ENCODE measurements at regions not wholly inside any gene's neighbourhood (a gene's known extent, or its start where the extent isn't known, plus 50 kb on each side); places are given as distances from the start of the nearest gene placed in this dataset.
A peak's percentile ranks its signal among the peaks of the same experiment; 100 is the strongest.

GRCh38 chr4:161188578-161188977, 975.2 kb downstream of the FSTL5 start:
- no peaks in the 10 kb centered on the region for H3K36me3 ChIP-seq
- H3K9me3 ChIP-seq, result no peaks in the 10 kb centered on the region
- DNase-seq, result no peak
- H3K27ac ChIP-seq, result no peak overlapping the region
- intact Hi-C loops (cut with DNase I), result no loop called here
- no peak overlapping the region for H3K4me3 ChIP-seq
- no peak for TF ChIP-seq CTCF (IDR thresholded peaks at IDR 0.05)
- ATAC-seq, result no peak
- no peaks in the 10 kb centered on the region for H3K4me1 ChIP-seq
- H3K27me3 ChIP-seq, result no peaks in the 10 kb centered on the region

- H3K36me3 ChIP-seq, result no peaks in the 10 kb centered on the region
- intact Hi-C loops (cut with DNase I), result no loop called here
- no peaks in the 10 kb centered on the region for H3K4me1 ChIP-seq
- H3K27ac ChIP-seq, result no peak overlapping the region
- H3K4me3 ChIP-seq, result no peak overlapping the region
- DNase-seq (no peak), ATAC-seq (no peak)
- H3K27me3 ChIP-seq, result no peaks in the 10 kb centered on the region
- TF ChIP-seq CTCF (IDR thresholded peaks at IDR 0.05), result no peak
- H3K9me3 ChIP-seq, result no peaks in the 10 kb centered on the region
Measured at GRCh38 chr4:161187569-161187968, 976.2 kb downstream of the FSTL5 start.

DNA sequence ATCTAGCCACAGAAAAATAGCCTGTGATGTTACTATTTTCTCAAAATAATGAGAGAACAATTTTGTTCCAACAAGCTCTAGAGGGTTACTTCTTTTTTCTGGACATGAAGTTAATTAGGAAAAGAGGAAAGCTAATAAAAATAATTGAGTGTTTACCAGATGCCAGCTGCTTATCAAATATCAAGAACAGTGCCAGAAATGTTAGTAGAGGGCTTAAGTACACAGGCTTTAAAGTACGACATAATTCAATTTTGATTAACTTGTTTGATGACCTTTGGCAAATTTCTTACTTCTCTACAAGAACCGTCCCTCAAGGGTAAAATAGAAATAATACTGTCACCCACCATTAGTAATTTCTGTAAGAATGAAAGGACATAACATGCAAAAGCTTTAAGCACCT, 977.0 kb downstream of the FSTL5 start:
- DNase-seq, result peak in 2 of 4 donors; percentile 0 to 1
- Histone ChIP-seq H3K27me3 (no peaks in the 10 kb centered on the region), H3K4me1 (no peaks in the 10 kb centered on the region), H3K4me3 (no peak overlapping the region), H3K9me3 (no peaks in the 10 kb centered on the region), H3K36me3 (no peaks in the 10 kb centered on the region), H3K27ac (no peak overlapping the region)
- no peak for TF ChIP-seq CTCF (IDR thresholded peaks at IDR 0.05)
- ATAC-seq, result no peak
- intact Hi-C loops (cut with DNase I), result no loop called here

DNA sequence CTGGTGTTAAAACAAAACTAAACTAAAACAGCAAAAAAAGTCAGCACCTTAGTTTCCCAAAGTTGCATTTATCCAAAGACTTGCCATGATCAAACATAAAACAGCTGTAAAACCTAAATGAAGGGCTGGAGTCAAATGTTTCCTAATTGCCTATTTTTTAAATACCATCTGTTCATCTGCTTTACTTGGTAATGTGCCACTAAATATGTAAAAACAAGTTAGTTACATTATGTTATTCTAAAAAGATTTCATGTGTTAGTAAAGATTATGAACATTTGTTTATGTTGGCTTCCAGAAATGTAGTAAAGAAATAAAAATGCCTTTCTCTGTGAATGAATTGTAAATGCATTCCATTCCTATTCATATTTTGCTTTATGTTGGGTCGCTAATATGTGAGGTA, 977.8 kb downstream of the FSTL5 start:
- no peaks in the 10 kb centered on the region for H3K36me3 ChIP-seq
- H3K4me1 ChIP-seq, result no peaks in the 10 kb centered on the region
- H3K27me3 ChIP-seq, result no peaks in the 10 kb centered on the region
- no peak for ATAC-seq
- DNase-seq, result peak in 2 of 4 donors; percentile 27 to 28
- H3K4me3 ChIP-seq, result no peak overlapping the region
- no peaks in the 10 kb centered on the region for H3K9me3 ChIP-seq
- no peak for TF ChIP-seq CTCF (IDR thresholded peaks at IDR 0.05)
- intact Hi-C loops (cut with DNase I), result no loop called here
- no peak overlapping the region for H3K27ac ChIP-seq

DNA sequence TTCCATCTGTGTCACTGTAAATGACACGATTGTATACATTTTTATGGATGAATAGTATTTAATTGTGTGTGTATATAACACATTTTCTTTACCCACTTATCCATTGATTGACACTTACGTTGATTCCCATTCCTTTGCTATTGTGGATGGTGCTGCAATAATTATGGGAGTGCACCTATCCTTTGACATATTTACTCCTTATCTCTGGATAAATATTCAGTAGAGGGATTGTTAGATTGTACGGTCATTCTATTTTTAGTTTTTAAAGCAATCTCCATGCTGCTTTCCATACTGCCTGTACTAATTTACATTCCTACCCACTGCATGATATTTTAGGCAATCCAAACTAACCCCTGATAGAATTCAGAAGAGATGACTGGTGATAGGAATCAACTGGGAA, 980.1 kb downstream of the FSTL5 start:
- Histone ChIP-seq H3K9me3 (no peaks in the 10 kb centered on the region), H3K4me3 (no peak overlapping the region), H3K27me3 (no peaks in the 10 kb centered on the region), H3K27ac (no peak overlapping the region), H3K36me3 (no peaks in the 10 kb centered on the region), H3K4me1 (no peaks in the 10 kb centered on the region)
- intact Hi-C loops (cut with DNase I), result no loop called here
- ATAC-seq (no peak), DNase-seq (no peak)
- no peak for TF ChIP-seq CTCF (IDR thresholded peaks at IDR 0.05)
